A673 (cell line): ENCODE measurements at regions not wholly inside any gene's neighbourhood (a gene's known extent, or its start where the extent isn't known, plus 50 kb on each side); places are given as distances from the start of the nearest gene placed in this dataset.

Source experiments
- CTCF ChIP-seq: fragments of 300-800, 200-600 bp; sonication (generic); conservative IDR thresholded peaks from 2 replicates; pipeline ENCODE4 v1.5.1; 2017; ENCODE audit warnings: low read depth, mild to moderate bottlenecking, antibody characterized with exemption, low read length, moderate library complexity, mixed read lengths
- EZH2 ChIP-seq: fragments of 200-600 bp; sonication (generic); IDR thresholded peaks from 2 replicates; pipeline ENCODE4 v1.6.1; 2017; ENCODE audit warnings: borderline replicate concordance, low read depth, mild to moderate bottlenecking, mixed read lengths, antibody characterized with exemption, low read length; ENCODE audit not compliant: poor library complexity, severe bottlenecking

- TF ChIP-seq CTCF (no peak), EZH2 (no peak)
Measured at GRCh38 chr7:21217365-21217764, 210.5 kb upstream of the SP4 start.
